Left ventricle myocardium inferior (tissue), 1 donor: ENCODE measurements at regions not wholly inside any gene's neighbourhood (a gene's known extent, or its start where the extent isn't known, plus 50 kb on each side); places are given as distances from the start of the nearest gene placed in this dataset.

Source experiments
- DNase-seq: peaks from one replicate; pipeline ENCODE4 v3.0.0-alpha.2; 2020
- H3K27ac ChIP-seq: fragments of 200-600 bp; replicated peaks from 2 replicates; pipeline ENCODE4 v1.8.0; 2021
- H3K27me3 ChIP-seq: fragments of 200-600 bp; 2 replicates; pipeline ENCODE4 v1.8.0; 2021; ENCODE audit warnings: low read depth
- H3K36me3 ChIP-seq: fragments of 200-600 bp; 2 replicates; pipeline ENCODE4 v1.8.0; 2021
- H3K4me1 ChIP-seq: fragments of 200-600 bp; 2 replicates; pipeline ENCODE4 v1.8.0; 2021
- H3K4me3 ChIP-seq: fragments of 200-600 bp; 2 replicates; pipeline ENCODE4 v1.8.0; 2021; ENCODE audit warnings: mild to moderate bottlenecking, moderate library complexity
- H3K9me3 ChIP-seq: fragments of 200-600 bp; replicated peaks from 2 replicates; pipeline ENCODE4 v1.8.0; 2021
- CTCF ChIP-seq: fragments of 200-600 bp; IDR thresholded peaks from 2 replicates; pipeline ENCODE4 v1.8.0; 2021; ENCODE audit warnings: antibody characterized with exemption, mild to moderate bottlenecking, borderline replicate concordance
- intact Hi-C: fragments of 100-400 bp; cut with micrococcal nuclease; formaldehyde crosslinking; loops from one replicate; pipeline ENCODE4 v1.11.0; 2022
- donor health status: DM: no; HTN: yes; CAD: no; lungs with severe emphysema.

GRCh38 chr10:31124852-31125251 lies 93.2 kb upstream of the ZNF438 start:
- Histone ChIP-seq H3K9me3 (no peaks in the 10 kb centered on the region), H3K4me1 (peaks cover 20% of the 10 kb centered on the region), H3K27ac (no peak overlapping the region), H3K36me3 (no peaks in the 10 kb centered on the region), H3K4me3 (no peak overlapping the region), H3K27me3 (no peaks in the 10 kb centered on the region)
- TF ChIP-seq CTCF: no peak
- DNase-seq: no peak
- intact Hi-C loops: no loop called here

DNA sequence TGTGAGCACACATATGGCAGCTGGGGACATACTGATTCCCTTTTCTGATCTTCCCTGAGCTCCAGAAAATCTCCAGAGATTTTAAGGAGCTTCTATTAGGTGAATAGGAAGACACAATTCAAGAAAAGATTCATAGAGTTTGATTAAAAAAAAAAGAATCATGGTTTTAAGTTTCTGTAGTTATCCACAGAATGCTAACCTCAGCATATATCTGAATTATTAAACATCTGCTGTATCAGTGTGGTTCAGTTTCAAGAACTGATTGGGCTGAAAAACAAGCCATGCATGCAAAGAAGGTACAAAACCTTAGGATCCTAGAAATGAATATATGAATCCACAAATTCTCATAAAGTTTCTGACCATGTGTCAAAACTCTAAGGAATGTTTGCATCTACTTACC lies 94.1 kb upstream of the ZNF438 start:
- Histone ChIP-seq H3K4me1 (peaks cover 19% of the 10 kb centered on the region), H3K9me3 (no peaks in the 10 kb centered on the region), H3K27ac (no peak overlapping the region), H3K36me3 (no peaks in the 10 kb centered on the region), H3K4me3 (no peak overlapping the region), H3K27me3 (no peaks in the 10 kb centered on the region)
- intact Hi-C loops: no loop called here
- no peak for DNase-seq
- TF ChIP-seq CTCF: no peak

GRCh38 chr10:31126593-31126992 lies 94.9 kb upstream of the ZNF438 start:
- no peaks in the 10 kb centered on the region for H3K27me3 ChIP-seq
- H3K4me1 ChIP-seq: peaks cover 13% of the 10 kb centered on the region
- DNase-seq: no peak
- no peak overlapping the region for H3K27ac ChIP-seq
- H3K9me3 ChIP-seq: no peaks in the 10 kb centered on the region
- no peaks in the 10 kb centered on the region for H3K36me3 ChIP-seq
- intact Hi-C loops: no loop called here
- H3K4me3 ChIP-seq: no peak overlapping the region
- TF ChIP-seq CTCF: no peak

DNA sequence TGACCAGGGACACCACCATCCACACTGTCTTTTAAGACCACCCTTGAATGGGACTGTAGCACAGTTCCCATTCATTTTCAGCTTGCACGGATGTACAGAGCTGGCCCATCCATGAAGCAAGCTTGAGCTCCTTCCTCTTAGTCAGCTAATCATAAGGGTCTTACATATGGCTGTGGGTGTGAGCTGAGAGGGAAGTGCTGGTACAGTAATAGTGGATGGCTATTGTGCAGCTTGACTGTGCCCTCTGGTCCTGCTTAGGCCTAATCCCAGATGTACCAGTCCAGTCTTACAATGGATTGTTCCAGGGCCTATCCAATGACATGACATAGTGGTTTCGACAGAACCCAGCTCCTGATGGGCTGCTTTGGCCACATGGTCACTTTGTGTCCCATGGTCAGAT lies 96.9 kb upstream of the ZNF438 start:
- DNase-seq: no peak
- Histone ChIP-seq H3K4me3 (no peak overlapping the region), H3K4me1 (peaks cover 17% of the 10 kb centered on the region), H3K9me3 (no peaks in the 10 kb centered on the region), H3K27me3 (no peaks in the 10 kb centered on the region), H3K36me3 (no peaks in the 10 kb centered on the region), H3K27ac (peak overlapping the region; percentile 39)
- intact Hi-C loops: no loop called here
- no peak for TF ChIP-seq CTCF

- Histone ChIP-seq H3K4me3 (no peak overlapping the region), H3K27me3 (no peaks in the 10 kb centered on the region), H3K36me3 (no peaks in the 10 kb centered on the region), H3K27ac (peak overlapping the region; percentile 39), H3K4me1 (peaks cover 23% of the 10 kb centered on the region), H3K9me3 (no peaks in the 10 kb centered on the region)
- DNase-seq: no peak
- intact Hi-C loops: no loop called here
- TF ChIP-seq CTCF: no peak
Measured at GRCh38 chr10:31129271-31129670, 97.6 kb upstream of the ZNF438 start.
